ENCODE measurements at regions not wholly inside any gene's neighbourhood (a gene's known extent, or its start where the extent isn't known, plus 50 kb on each side); places are given as distances from the start of the nearest gene placed in this dataset.

DNA sequence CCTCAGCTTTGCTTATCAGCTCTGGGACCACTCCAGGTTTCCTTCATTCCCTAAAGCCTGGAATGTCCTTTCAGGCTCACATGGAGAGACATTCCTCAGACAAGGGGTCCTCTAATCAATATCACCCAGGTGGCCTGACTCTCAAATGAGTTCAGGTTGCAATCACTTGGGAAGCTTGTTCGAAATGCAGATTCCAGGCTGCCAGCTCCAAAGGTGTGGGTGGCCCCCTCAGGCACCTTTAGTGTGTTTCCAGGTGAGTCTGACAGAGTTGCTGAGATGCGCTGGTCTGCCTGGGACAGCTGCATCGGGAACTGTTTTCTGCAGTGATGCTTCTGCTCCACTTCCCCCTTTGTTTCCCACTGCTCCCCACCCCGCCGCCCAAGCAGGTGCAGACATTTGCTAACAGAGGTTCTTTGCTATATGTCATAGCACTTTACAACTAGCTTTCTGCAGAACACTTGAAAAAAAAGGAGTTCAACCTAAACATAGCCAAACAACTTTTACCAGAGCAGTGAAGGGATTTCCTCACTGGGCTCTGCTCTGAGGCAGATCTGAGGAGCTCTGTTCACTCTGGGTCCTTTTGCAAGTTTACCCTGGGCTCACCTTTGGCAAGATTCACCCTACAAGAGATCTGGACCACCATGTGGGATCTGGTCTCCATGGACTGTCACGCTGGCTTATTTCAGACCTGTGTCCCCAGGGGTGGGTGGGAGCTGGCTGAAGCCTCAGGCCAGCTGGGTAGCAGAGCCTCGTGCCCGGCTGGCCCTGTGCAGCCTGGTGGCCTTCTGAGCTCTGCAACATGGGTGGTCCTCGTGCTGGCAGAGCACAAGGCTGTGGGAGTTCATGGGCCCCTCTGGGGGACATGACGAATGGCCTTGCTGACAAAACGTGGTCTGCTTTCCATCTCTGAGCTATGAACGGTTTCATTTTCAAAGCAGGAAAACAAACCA is 539.6 kb downstream of the CCDC171 start:
- DNase-seq (ENCODE audit: extremely low read depth in 1 of 2, low read depth in 1 of 2): no peak

DNA sequence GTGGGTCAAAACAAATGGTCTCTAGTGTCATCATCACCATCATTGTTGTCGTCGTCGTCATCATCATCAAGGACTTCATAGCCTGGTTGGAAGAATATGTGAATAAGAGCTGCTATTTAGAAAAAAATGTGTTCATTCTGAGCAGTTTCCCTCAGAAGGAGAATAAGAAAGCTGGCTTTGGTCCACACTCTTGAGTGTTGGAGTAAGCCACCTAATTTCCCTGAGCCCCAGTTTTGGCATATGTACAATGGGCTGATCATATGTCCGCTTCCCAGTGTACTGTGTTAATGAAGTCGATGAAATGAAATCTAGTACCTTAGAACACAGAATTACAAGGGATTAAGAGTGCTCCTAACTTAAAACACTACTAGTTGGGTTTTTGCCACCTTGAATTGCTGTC is 545.5 kb downstream of the CCDC171 start:
- DNase-seq (ENCODE audit: extremely low read depth in 1 of 2, low read depth in 1 of 2): no peak

GRCh38 chr9:16099732-16100536 is 547.1 kb downstream of the CCDC171 start:
- no peak for DNase-seq (ENCODE audit: extremely low read depth in 1 of 2, low read depth in 1 of 2)

GRCh38 chr9:16100537-16101091 is 547.8 kb downstream of the CCDC171 start:
- DNase-seq (ENCODE audit: extremely low read depth in 1 of 2, low read depth in 1 of 2): no peak

DNA sequence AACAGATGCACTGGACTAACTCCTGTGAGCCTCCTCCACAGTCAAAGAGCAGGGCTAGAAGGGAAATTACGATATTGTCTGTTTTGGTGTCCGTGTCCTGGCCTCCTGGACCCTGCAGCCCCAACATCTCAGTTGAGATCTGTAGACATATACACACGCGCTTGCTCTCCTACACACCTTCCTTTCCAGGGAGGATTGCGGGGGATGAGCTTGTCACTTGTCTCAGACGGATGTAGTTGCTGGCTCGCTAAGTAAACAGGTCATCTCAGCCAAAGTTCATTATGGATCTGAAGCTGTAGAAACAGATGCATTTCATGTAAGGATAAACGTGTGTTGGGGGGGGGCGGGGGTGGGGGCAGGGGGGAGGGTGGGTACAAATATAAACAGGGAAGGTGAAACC is 549.3 kb downstream of the CCDC171 start:
- no peak for DNase-seq (ENCODE audit: extremely low read depth in 1 of 2, low read depth in 1 of 2)

DNA sequence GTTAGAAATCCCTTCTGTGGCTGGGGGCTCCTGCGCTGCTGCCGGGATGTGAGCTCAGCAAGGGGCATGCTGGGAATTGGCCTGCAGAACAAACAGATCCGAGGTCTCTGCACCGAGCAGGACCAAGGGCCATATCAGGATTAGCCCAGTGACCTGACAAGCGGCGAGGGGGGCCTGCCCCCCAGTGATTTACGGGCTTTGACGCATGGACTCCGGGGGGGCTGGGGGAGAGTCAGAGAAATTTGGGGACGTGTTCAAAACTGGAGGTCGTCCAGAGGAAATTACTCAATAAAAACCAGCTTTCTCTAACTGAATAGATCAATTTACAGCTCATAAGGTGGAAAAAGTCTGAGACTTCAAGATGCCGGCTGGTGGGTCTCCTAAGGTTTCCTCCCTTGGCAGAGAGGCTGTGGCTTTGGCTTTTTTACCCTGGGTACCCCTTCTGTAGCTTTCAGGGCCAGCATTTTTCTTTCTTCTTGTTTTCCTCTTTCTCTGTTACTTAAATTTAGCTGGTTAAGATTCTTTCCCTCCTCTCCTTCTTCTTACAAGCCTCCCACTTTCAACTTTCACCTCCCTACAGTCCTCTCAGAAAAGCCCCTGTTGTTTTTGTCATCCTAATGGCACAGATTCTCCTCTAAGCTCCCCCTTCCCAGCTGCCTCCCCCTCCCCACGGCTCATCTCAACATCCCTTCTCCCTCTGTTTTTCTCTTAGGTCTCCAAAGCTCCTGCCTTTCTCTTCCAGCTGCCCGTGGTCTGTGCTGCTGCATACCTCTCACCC is 551.0 kb downstream of the CCDC171 start:
- no peak for DNase-seq (ENCODE audit: extremely low read depth in 1 of 2, low read depth in 1 of 2)

- no peak for DNase-seq (ENCODE audit: extremely low read depth in 1 of 2, low read depth in 1 of 2)
Observed at GRCh38 chr9:16105168-16106020, 552.6 kb downstream of the CCDC171 start.

DNA sequence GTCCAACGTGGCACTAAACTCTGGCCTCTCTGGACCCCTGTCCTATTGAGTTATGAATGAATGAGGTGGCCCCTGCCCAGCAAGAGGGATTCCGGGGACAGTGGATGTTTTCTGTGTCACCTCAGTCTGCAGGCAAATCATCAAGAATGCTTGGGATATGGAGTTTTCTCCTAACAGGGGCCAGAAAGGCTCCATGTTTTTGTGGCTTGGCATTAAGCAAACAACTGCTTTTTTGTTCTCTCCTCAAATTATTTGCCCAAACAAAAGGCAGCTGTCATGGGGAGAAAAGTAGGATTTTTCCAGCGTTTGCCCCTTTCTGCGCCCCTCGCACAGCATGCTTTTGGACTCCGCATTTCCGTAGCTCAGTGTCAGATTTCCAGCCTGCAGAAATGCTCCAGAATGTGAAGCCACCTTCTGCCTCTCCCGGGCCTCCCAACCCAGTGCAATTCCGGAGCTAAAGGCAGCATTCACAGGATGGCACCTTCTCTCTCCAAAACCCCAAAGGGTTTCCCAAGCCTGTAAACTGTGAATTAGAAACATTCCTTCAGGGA is 553.3 kb downstream of the CCDC171 start:
- no peak for DNase-seq (ENCODE audit: extremely low read depth in 1 of 2, low read depth in 1 of 2)

GRCh38 chr9:16112116-16112515 is 559.3 kb downstream of the CCDC171 start:
- DNase-seq (ENCODE audit: extremely low read depth in 1 of 2, low read depth in 1 of 2): no peak

DNA sequence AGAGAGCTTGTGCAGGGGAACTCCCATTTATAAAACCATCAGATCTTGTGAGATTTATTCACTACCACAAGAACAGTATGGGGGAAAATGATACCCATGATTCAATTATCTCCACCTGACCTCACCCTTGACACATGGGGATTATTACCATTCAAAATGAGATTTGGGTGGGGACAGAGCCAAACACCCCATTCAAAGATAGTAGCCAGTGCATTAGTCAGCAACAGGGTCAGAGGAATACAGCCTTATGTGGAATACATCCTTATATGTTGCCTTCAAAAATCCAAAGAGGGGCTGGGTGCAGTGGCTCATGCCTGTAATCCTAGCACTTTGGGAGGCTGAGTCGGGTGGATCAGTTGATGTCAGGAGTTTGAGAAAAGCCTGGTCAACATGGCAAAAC is 563.2 kb downstream of the CCDC171 start:
- DNase-seq (ENCODE audit: extremely low read depth in 1 of 2, low read depth in 1 of 2): no peak

GRCh38 chr9:16118043-16118442 is 565.2 kb downstream of the CCDC171 start:
- no peak for DNase-seq (ENCODE audit: extremely low read depth in 1 of 2, low read depth in 1 of 2)

DNA sequence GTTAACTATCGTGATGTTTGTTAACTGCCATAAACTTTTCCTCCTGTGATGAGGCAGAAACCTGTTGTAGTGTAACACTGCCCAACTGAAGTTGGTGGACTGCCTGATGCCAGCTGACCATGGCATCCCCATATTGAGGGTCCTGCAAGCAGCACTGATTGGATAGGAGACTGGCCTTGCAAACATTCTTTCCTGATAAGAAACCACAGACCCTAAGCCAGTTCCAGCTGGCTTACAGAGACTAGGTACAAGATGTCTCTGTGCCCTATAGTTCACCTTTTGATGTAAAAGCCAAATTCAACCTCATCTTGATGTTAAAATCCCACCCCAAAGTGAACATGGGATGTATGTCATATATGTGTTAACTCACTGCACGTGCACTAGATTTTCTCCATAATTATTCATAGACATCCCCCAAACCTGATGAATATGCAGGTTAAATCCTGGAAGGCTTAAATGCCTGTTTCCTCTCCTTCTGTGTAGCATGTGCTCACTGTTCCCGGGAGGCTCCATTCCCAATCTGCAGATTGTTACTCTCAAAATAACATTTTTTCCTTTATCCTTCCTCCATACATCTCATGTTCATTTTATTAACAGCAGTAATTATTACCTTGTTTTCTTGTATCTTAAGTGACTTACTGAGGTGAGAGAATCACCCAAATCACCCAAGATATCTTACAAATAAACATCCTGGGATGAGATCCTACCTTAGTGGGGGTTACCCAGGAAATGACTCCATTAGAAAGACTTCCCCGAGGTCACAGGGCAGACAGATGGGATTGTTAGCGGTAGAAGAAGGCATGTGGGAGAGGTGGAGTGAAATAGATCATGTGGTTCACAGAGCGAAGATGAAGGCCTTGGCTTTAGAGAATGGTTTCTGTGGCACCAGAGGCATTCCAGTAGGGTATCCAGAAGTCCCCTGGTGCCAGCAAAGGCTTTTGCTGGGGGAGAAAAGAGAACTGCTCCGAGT is 566.7 kb downstream of the CCDC171 start:
- no peak for DNase-seq (ENCODE audit: extremely low read depth in 1 of 2, low read depth in 1 of 2)

- no peak for DNase-seq (ENCODE audit: extremely low read depth in 1 of 2, low read depth in 1 of 2)
Observed at GRCh38 chr9:16120231-16120641, 567.4 kb downstream of the CCDC171 start.

GRCh38 chr9:16120727-16121126 is 567.9 kb downstream of the CCDC171 start:
- DNase-seq (ENCODE audit: extremely low read depth in 1 of 2, low read depth in 1 of 2): no peak

- no peak for DNase-seq (ENCODE audit: extremely low read depth in 1 of 2, low read depth in 1 of 2)
Observed at GRCh38 chr9:16121168-16121567, 568.3 kb downstream of the CCDC171 start.

GRCh38 chr9:16121601-16122286 is 568.9 kb downstream of the CCDC171 start:
- no peak for DNase-seq (ENCODE audit: extremely low read depth in 1 of 2, low read depth in 1 of 2)

- no peak for DNase-seq (ENCODE audit: extremely low read depth in 1 of 2, low read depth in 1 of 2)
Observed at GRCh38 chr9:16125629-16126028, 572.8 kb downstream of the CCDC171 start.

DNA sequence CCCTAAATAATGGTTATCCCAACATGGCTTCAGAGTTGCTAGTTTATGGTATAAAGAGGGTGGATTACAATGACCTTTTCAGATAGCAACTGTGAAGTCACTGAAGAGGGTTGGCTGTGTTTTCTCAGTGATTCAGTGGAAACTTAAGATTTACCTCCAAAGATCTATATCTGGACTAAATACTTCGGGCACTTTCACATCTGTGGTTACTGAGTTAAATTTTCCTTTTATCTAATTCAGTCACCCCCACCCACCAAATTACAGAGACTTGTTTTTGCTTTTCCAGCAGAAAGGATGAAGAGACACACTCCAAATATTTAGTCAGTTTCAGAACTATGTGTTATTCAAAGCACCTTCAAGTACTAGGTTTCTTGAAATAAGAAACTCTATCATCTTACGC is 573.2 kb downstream of the CCDC171 start:
- no peak for DNase-seq (ENCODE audit: extremely low read depth in 1 of 2, low read depth in 1 of 2)
